Prostate gland (tissue), 2 donors: ENCODE measurements at regions not wholly inside any gene's neighbourhood (a gene's known extent, or its start where the extent isn't known, plus 50 kb on each side); places are given as distances from the start of the nearest gene placed in this dataset.

Source experiments
- CTCF ChIP-seq, 4 experiments: fragments of 200-600 bp in 2 of 4; fragments of 450-650 bp in 2 of 4; sonication (generic) in 2 of 4; IDR thresholded peaks; 1 replicate in 3 of 4; 2 replicates in 1 of 4; pipeline ENCODE4 v1.5.1; 2016 to 2019; ENCODE audit warnings: antibody characterized with exemption in 4 of 4, mild to moderate bottlenecking in 2 of 4, moderate library complexity in 2 of 4
- POLR2A ChIP-seq: fragments of 450-650 bp; IDR thresholded peaks from one replicate; pipeline ENCODE4 v1.6.1; 2016; ENCODE audit warnings: antibody characterized with exemption, mild to moderate bottlenecking
- POLR2AphosphoS5 ChIP-seq: sonication (generic); formaldehyde crosslinking; IDR thresholded peaks from one replicate; pipeline ENCODE4 v1.6.1; 2017; ENCODE audit warnings: antibody characterized with exemption

GRCh38 chr13:43984292-43984691, 104.6 kb downstream of the LACC1 start:
- no peak for TF ChIP-seq CTCF (IDR thresholded peaks at IDR 0.05)
- no peak for TF ChIP-seq POLR2AphosphoS5
- TF ChIP-seq POLR2A = no peak
